ENCODE measurements at regions not wholly inside any gene's neighbourhood (a gene's known extent, or its start where the extent isn't known, plus 50 kb on each side); places are given as distances from the start of the nearest gene placed in this dataset.
"Not testable (repeated sequence)": the region's sequence is repeated elsewhere in the genome, so short reads cannot be mapped to it uniquely, and the experiment has no call there.

DNA sequence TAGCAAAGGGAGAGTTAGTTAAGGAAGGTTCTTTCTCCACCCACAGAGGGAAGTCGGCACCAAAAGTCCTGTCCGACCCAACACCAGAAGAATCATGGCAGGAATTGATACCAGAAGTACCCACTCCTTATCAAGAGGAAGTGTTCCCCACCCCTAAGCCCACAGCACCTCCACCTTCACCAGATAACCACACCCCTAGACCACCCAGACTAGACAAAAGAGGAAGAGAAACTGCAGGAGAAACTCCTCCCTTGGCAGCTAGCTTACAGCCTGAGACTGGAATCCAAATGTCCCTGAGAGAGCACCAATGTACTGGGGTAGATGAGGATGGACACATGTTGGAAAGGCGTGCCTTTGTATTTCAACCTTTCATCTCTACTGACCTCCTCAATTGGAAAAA is 532.9 kb upstream of the TSPY4 start:
- FAIRE-seq (no peak), DNase-seq (ENCODE audit: low spot score in 2 of 2) (no peak)

DNA sequence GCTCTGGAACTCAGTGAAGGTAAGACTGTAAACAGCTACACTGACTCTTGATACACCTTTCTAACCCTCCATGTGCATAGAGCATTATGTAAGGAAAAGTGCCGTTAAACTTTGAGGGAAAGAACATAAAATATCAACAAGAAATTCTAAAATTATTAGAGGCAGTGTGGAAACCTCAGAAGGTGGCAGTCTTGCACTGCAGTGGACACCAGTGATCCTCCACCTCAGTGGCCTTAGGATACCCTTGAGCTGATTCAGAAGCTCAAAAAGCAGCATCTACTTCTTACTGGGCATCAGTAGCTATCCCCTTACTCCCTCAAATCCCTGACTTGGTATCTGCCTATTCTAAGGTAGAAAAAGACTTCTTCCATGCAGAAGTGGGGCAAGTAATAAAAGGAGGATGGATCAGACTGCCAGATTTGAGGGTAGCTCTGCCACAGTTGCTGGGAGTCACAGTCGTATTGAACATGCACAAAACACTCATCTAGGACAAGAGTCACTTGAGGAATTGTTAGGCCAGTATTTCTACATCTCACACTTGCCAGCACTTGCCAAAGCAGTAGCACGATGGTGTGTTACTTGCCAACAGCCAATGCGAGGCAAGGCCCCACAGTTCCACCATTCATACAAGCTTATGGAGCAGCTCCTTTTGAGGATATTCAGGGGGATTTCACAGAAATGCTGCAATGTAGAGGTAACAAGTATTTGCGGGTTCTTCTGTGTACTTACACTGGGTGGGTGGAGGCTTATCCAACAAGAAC is 529.4 kb upstream of the TSPY4 start:
- DNase-seq (ENCODE audit: low spot score in 2 of 2) (no peak), FAIRE-seq (no peak)

DNA sequence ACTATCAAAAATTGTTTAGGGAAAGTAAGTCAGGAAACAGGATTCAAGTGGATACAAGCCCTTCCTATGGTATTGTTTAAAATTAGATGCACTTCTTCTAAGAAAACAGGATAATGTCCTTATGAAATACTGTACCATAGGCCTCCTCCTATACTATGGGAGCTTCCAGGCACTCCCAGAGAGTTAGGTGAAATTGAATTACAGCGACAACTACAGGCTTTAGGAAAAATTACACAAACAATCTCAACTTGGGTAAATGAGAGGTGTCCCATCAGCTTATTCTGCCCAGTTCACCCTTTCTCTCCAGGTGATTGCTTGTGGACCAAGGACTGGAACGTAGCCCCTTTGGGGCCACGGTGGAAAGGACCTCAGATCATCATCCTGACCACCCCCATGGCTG is 528.7 kb upstream of the TSPY4 start:
- FAIRE-seq (no peak), DNase-seq (ENCODE audit: low spot score in 2 of 2) (no peak)

DNA sequence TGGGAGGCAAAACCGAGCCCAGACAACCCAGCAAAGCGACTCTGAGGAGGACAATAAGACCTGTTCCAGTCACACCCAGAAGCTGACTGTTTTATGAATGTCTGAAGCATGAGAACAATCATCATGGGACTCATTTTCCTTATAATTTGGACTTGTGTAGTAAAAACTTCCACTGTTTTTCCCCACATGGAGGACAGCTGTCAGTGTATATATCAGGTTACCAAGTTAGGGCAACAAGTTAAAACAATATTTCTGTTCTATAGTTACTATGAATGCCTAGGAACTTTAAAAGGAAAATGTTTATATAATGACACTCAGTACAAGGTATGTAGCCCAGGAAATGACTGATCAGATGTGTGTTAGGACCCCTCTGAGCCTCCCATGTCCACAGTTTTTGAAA is 528.2 kb upstream of the TSPY4 start:
- FAIRE-seq, result no peak
- DNase-seq (ENCODE audit: low spot score in 2 of 2), result no peak

DNA sequence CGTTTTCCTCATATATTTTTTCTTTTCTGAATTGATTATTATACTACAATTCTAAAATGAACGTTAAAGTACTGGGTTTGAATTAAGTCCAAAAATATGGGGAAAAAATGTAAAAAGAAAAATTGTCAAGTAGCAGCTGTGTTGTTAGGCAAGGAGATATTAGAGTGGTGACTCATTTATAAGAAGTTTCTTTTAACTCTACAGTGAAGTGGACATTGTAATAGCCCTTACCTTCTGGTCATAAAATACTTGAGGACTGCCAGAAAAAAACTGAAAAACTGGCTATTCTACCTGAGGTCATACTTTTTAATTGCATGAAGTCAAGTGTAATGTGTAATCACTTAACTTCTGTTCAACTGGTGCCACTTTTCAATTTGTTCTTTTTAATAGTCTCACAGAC is 523.1 kb upstream of the TSPY4 start:
- no peak for DNase-seq (ENCODE audit: low spot score in 2 of 2)
- FAIRE-seq, result no peak

DNA sequence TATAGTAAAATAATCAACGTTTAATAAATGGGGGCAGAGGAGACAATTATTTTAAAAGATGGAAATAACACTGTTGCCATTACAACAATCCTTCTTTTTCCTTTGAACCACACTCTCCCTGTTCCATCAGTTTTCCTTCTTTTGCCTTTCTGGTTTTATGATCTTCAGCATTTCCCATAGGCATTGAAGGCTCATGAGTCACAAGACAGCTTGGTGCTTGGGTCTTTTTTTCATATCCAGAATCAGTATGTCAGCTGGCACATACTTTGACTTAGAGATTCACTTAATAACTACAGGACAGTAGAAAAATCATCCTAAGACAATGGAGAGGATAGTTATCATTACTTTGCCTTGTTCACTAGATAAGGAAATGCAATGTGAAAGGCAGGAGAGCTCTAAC is 521.6 kb upstream of the TSPY4 start:
- FAIRE-seq, result no peak
- no peak for DNase-seq (ENCODE audit: low spot score in 2 of 2)

DNA sequence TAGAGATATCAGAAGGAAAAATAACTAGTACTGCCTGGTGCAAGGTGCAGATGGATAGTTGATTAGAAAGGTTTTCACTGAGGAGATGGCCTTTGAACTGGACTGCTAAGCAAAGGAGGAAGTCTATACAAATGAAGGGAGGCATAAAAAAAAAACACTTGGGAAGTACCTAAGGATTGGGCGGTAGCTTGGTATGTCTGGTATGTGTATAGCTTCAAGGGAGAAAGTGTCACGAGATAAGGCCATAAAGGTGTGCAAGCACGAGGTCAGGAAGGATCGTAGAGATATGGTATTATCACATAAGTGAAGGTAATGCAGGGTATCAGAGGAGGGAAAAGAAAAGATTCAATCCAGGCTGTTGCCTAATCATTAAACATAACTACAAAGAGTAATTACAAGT is 517.2 kb upstream of the TSPY4 start:
- FAIRE-seq (no peak), DNase-seq (ENCODE audit: low spot score in 2 of 2) (no peak)

DNA sequence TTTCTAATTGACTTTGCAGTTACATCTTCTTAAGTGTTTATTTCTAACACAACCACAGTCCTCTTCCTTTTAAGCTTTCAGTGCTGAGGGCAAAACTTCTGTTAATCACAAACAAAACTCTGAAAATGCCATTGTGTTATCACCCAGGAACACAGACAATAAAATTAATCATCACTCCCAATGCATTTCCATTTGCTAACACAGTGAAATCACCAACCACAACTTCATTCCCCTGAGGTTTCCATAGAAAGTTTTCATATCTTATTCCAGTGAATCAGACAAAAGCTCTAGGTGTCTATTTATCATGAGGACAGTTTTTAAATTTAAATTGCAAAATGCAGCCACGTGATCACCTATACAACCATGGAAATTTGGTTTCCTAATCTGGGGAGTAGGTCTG is 516.2 kb upstream of the TSPY4 start:
- DNase-seq (ENCODE audit: low spot score in 2 of 2), result no peak
- FAIRE-seq, result no peak

DNA sequence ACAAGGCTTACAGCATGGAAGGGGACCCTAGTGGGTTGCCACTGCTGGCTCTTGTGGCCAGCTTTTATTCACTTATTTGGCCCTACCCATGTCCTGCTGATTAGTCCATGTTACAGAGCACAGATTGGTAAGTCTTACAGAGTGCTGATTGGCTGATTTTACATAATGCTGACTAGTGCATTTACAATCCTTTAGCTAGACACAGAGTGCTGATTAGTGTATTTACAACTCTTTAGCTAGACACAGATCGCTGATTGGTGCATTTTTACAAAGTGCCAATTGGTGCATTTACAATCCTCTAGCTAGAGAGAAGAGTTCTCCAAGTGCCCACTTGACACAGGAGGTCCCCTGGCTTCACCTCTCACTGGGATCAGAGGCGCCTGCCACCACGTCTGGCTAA is 485.0 kb upstream of the TSPY4 start:
- DNase-seq (ENCODE audit: low spot score in 2 of 2) (no peak), FAIRE-seq (no peak)

DNA sequence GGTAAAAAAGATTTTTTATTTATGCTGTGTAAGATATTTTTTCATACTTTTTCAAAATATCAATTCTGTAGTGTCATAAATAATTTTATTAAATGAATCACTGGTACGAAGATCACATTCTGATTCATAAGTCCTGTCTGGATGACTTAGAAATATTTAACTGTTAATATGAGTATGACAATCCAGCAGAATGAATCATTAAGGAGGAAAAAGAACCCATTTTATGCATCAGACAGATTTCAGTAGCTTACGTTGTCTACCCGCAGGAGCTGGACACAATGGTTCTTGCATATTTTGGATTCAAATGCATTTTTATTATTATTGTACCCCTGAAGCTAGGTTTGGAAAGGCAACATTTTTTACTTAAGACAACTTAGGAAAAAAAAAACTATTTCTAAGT is 448.9 kb upstream of the TSPY4 start:
- FAIRE-seq, result no peak
- no peak for DNase-seq (ENCODE audit: low spot score in 2 of 2)

DNA sequence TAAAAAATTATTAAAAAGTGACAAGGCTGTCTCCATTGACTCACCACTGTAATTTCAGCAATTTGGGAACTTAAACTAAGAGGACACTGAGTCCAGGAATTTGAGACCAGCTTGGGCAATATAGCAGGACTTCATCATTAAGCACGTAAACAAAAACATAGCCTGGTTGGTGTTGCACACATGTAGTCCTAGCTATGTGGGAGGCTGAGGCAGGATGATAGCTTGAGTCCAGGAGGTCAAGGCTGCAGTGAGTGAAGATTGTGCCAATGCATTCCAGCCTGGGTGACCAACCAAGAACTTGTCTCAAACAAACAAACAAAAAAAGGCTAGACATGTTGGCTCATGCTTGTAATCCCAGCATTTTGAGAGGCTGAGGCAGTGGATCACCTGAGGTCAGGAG is 439.4 kb upstream of the TSPY4 start:
- DNase-seq (ENCODE audit: low spot score in 2 of 2) (no peak), FAIRE-seq (no peak)

DNA sequence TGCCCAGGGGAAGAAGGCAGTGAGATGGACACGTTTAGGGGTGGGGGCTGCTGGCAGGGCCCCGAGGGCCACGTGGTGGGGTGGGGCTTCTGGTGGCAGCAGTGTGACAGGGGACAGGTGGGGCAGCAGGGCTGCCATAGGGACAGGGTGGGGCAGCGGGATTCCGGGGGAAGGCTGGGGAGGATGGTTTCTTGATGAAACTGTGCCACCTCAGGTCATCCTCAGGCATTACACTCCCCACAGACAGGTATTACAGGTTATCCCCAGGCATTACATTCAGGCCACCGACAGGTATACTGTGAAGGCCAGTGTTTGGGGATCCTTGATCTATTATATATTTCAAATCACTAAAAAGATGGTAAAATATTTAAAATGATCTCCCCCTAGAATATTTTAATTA is 432.1 kb upstream of the TSPY4 start:
- FAIRE-seq, result no peak

DNA sequence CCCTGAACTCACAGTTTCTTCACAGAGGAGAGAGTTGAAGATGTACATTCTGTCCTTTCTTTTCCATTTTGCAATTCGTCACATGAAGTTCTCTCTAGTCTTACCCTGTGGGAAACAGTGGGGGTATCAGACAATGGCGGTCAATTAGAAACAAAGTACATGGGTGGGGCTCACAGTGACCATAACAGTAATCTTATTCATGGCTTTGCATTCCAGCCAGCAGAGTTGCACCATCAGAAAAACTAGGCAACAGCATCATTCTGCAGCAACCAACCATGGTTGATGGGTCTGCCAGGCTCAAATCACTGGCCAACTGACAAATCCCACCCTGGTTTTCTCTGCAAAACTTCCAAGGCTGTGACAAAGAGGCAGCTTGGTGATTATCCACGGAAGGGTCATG is 414.7 kb upstream of the TSPY4 start:
- FAIRE-seq, result not testable (repeated sequence)

More for the DNA sequence above, 432.1 kb upstream of the TSPY4 start:
- no peak for DNase-seq (ENCODE audit: low spot score in 2 of 2)

More for the DNA sequence above, 414.7 kb upstream of the TSPY4 start:
- not testable (repeated sequence) for DNase-seq (ENCODE audit: low spot score in 2 of 2)

All from frontal cortex (tissue), 3 donors.